NT2/D1 (cell line): ENCODE measurements at regions not wholly inside any gene's neighbourhood (a gene's known extent, or its start where the extent isn't known, plus 50 kb on each side); places are given as distances from the start of the nearest gene placed in this dataset.

Source experiments
- YY1 ChIP-seq: IDR thresholded peaks from 2 replicates; pipeline ENCODE4 v1.6.1; 2011; ENCODE audit not compliant: insufficient read length, insufficient read depth
- ZNF274 ChIP-seq: IDR thresholded peaks from 2 replicates; pipeline ENCODE4 v1.6.1; 2011; ENCODE audit warnings: mild to moderate bottlenecking, low read depth, low read length

GRCh38 chr12:17818931-17819330, 271.1 kb downstream of the RERGL start:
- TF ChIP-seq YY1, result no peak
- no peak for TF ChIP-seq ZNF274
